ENCODE measurements at regions not wholly inside any gene's neighbourhood (a gene's known extent, or its start where the extent isn't known, plus 50 kb on each side); places are given as distances from the start of the nearest gene placed in this dataset.

DNA sequence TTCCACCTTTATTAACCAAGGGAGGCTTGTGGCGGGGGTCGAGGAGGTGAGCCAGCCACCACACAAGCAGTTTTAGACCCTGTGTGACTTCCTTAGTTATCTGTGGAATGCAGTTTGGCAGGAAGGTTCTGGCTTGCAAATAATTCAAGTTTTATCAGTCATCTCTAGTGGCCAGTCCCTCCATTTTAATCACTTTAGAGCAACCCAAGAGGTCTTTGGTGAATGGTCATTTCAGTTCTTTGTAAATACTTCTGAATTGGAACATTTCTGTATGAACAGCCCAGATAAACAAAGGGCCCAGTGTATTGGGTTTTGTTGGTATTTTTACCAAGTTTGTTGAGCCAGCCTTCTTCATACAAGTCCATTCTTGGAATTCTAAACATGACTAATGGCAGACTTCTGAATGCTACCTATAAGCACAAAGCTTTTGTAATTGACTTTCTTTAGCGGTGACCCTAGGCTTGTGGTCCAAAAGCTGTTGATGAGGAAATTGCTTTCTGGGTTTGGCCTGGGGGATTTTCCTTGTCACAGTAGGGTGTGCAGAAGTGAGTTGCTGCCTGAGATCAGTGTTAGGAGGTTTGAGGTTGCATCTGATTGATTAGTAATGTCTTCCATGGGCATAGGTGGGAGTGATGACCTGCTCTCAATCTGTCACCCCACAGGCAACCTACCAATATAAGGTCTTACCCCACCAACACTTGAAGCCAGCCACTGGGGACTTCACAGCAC is 193.3 kb upstream of the TOPAZ1 start:
- no peak overlapping the region for H3K9ac ChIP-seq (ENCODE audit: low read depth, low read length, poor library complexity, severe bottlenecking)
- H3K4me3 ChIP-seq (ENCODE audit: low read length, poor library complexity, severe bottlenecking): no peak overlapping the region
- H4K20me1 ChIP-seq (ENCODE audit: insufficient read depth, low read length, poor library complexity, severe bottlenecking): no peaks in the 10 kb centered on the region
- no peak overlapping the region for H2AFZ ChIP-seq (ENCODE audit: low read length)
- no peaks in the 10 kb centered on the region for H3K36me3 ChIP-seq (ENCODE audit: insufficient read depth, low read length)
- no peaks in the 10 kb centered on the region for H3K9me3 ChIP-seq (ENCODE audit: insufficient read depth, low read depth, low read length)
- no peaks in the 10 kb centered on the region for H3F3A ChIP-seq (ENCODE audit: low read depth)
- H3K9me2 ChIP-seq (replicated peaks; ENCODE audit: low read depth, low read length): no peaks in the 10 kb centered on the region
- no peaks in the 10 kb centered on the region for H3K4me1 ChIP-seq (ENCODE audit: insufficient read depth, low read length, poor library complexity, severe bottlenecking)
- no peaks in the 10 kb centered on the region for H3K79me2 ChIP-seq (ENCODE audit: insufficient read depth, low read length)
- TF ChIP-seq, protein P1, sequence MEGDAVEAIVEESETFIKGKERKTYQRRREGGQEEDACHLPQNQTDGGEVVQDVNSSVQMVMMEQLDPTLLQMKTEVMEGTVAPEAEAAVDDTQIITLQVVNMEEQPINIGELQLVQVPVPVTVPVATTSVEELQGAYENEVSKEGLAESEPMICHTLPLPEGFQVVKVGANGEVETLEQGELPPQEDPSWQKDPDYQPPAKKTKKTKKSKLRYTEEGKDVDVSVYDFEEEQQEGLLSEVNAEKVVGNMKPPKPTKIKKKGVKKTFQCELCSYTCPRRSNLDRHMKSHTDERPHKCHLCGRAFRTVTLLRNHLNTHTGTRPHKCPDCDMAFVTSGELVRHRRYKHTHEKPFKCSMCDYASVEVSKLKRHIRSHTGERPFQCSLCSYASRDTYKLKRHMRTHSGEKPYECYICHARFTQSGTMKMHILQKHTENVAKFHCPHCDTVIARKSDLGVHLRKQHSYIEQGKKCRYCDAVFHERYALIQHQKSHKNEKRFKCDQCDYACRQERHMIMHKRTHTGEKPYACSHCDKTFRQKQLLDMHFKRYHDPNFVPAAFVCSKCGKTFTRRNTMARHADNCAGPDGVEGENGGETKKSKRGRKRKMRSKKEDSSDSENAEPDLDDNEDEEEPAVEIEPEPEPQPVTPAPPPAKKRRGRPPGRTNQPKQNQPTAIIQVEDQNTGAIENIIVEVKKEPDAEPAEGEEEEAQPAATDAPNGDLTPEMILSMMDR (conservative IDR thresholded peaks at IDR 0.05; ENCODE audit: low read length): no peak
- no peak for TF ChIP-seq EZH2phosphoT487 (IDR thresholded peaks at IDR 0.05; ENCODE audit: borderline replicate concordance)
- H3K4me2 ChIP-seq (ENCODE audit: low read depth, low read length, poor library complexity, severe bottlenecking): no peak overlapping the region
- H3K27me3 ChIP-seq (ENCODE audit: insufficient read depth, low read length, poor library complexity, severe bottlenecking): no peaks in the 10 kb centered on the region

GRCh38 chr3:44048949-44049348 is 192.7 kb upstream of the TOPAZ1 start:
- H3K9me3 ChIP-seq (ENCODE audit: insufficient read depth, low read depth, low read length): no peaks in the 10 kb centered on the region
- no peaks in the 10 kb centered on the region for H3K27me3 ChIP-seq (ENCODE audit: insufficient read depth, low read length, poor library complexity, severe bottlenecking)
- H3K4me1 ChIP-seq (ENCODE audit: insufficient read depth, low read length, poor library complexity, severe bottlenecking): no peaks in the 10 kb centered on the region
- H3K9me2 ChIP-seq (replicated peaks; ENCODE audit: low read depth, low read length): no peaks in the 10 kb centered on the region
- H3K4me2 ChIP-seq (ENCODE audit: low read depth, low read length, poor library complexity, severe bottlenecking): no peak overlapping the region
- no peak overlapping the region for H3K9ac ChIP-seq (ENCODE audit: low read depth, low read length, poor library complexity, severe bottlenecking)
- H4K20me1 ChIP-seq (ENCODE audit: insufficient read depth, low read length, poor library complexity, severe bottlenecking): no peaks in the 10 kb centered on the region
- H3F3A ChIP-seq (ENCODE audit: low read depth): no peaks in the 10 kb centered on the region
- no peak overlapping the region for H3K4me3 ChIP-seq (ENCODE audit: low read length, poor library complexity, severe bottlenecking)
- no peaks in the 10 kb centered on the region for H3K79me2 ChIP-seq (ENCODE audit: insufficient read depth, low read length)
- no peaks in the 10 kb centered on the region for H3K36me3 ChIP-seq (ENCODE audit: insufficient read depth, low read length)
- TF ChIP-seq, protein P1 (conservative IDR thresholded peaks at IDR 0.05; ENCODE audit: low read length): no peak
- no peak for TF ChIP-seq EZH2phosphoT487 (IDR thresholded peaks at IDR 0.05; ENCODE audit: borderline replicate concordance)
- no peak overlapping the region for H2AFZ ChIP-seq (ENCODE audit: low read length)

GRCh38 chr3:44050101-44050500 is 191.6 kb upstream of the TOPAZ1 start:
- H4K20me1 ChIP-seq (ENCODE audit: insufficient read depth, low read length, poor library complexity, severe bottlenecking): no peaks in the 10 kb centered on the region
- no peaks in the 10 kb centered on the region for H3K36me3 ChIP-seq (ENCODE audit: insufficient read depth, low read length)
- no peaks in the 10 kb centered on the region for H3F3A ChIP-seq (ENCODE audit: low read depth)
- H3K4me3 ChIP-seq (ENCODE audit: low read length, poor library complexity, severe bottlenecking): no peak overlapping the region
- H3K9me3 ChIP-seq (ENCODE audit: insufficient read depth, low read depth, low read length): no peaks in the 10 kb centered on the region
- no peak overlapping the region for H3K4me2 ChIP-seq (ENCODE audit: low read depth, low read length, poor library complexity, severe bottlenecking)
- H3K27me3 ChIP-seq (ENCODE audit: insufficient read depth, low read length, poor library complexity, severe bottlenecking): no peaks in the 10 kb centered on the region
- H2AFZ ChIP-seq (ENCODE audit: low read length): no peak overlapping the region
- H3K79me2 ChIP-seq (ENCODE audit: insufficient read depth, low read length): no peaks in the 10 kb centered on the region
- no peak overlapping the region for H3K9ac ChIP-seq (ENCODE audit: low read depth, low read length, poor library complexity, severe bottlenecking)
- H3K4me1 ChIP-seq (ENCODE audit: insufficient read depth, low read length, poor library complexity, severe bottlenecking): no peaks in the 10 kb centered on the region
- H3K9me2 ChIP-seq (replicated peaks; ENCODE audit: low read depth, low read length): no peaks in the 10 kb centered on the region
- TF ChIP-seq, protein P1 (conservative IDR thresholded peaks at IDR 0.05; ENCODE audit: low read length): no peak
- TF ChIP-seq EZH2phosphoT487 (IDR thresholded peaks at IDR 0.05; ENCODE audit: borderline replicate concordance): no peak

All from Loucy (cell line).